HEK293T (cell line): ENCODE measurements at regions not wholly inside any gene's neighbourhood (a gene's known extent, or its start where the extent isn't known, plus 50 kb on each side); places are given as distances from the start of the nearest gene placed in this dataset.

ENCODE experiments used
- ARNT ChIP-seq: fragments of 450-650 bp; IDR thresholded peaks from 2 replicates; pipeline ENCODE4 v1.6.1; 2017; ENCODE audit warnings: mild to moderate bottlenecking
- BHLHE40 ChIP-seq: fragments of 450-650 bp; IDR thresholded peaks from 2 replicates; pipeline ENCODE4 v1.6.1; 2016; ENCODE audit warnings: mild to moderate bottlenecking, moderate library complexity, borderline replicate concordance
- CTBP1 ChIP-seq: fragments of 450-650 bp; IDR thresholded peaks from 2 replicates; pipeline ENCODE4 v1.6.1; 2016; ENCODE audit warnings: borderline replicate concordance
- ELF4 ChIP-seq: fragments of 450-650 bp; IDR thresholded peaks from 2 replicates; pipeline ENCODE4 v1.6.1; 2017; ENCODE audit warnings: antibody characterized with exemption
- FOXA1 ChIP-seq: fragments of 450-650 bp; IDR thresholded peaks from 2 replicates; pipeline ENCODE4 v1.6.1; 2016; ENCODE audit warnings: mild to moderate bottlenecking
- FOXK2 ChIP-seq: fragments of 450-650 bp; IDR thresholded peaks from 2 replicates; pipeline ENCODE4 v1.6.1; 2016; ENCODE audit warnings: mild to moderate bottlenecking
- FOXM1 ChIP-seq: fragments of 450-650 bp; IDR thresholded peaks from 2 replicates; pipeline ENCODE4 v1.6.1; 2017; ENCODE audit warnings: mild to moderate bottlenecking, borderline replicate concordance
- L3MBTL2 ChIP-seq: fragments of 450-650 bp; conservative IDR thresholded peaks from 2 replicates; pipeline ENCODE4 v1.6.1; 2016; ENCODE audit warnings: mild to moderate bottlenecking
- SP1 ChIP-seq: fragments of 450-650 bp; IDR thresholded peaks from 2 replicates; pipeline ENCODE4 v1.6.1; 2017
- SUZ12 ChIP-seq: fragments of 450-650 bp; IDR thresholded peaks from 2 replicates; pipeline ENCODE4 v1.6.1; 2016; ENCODE audit warnings: mild to moderate bottlenecking
- TARDBP ChIP-seq: fragments of 450-650 bp; IDR thresholded peaks from 2 replicates; pipeline ENCODE4 v1.6.1; 2016
- ZNF384 ChIP-seq: fragments of 450-650 bp; IDR thresholded peaks from 2 replicates; pipeline ENCODE4 v1.6.1; 2016
- TF ChIP-seq, protein P1 (sequence below): fragments of 450-650 bp; IDR thresholded peaks from 2 replicates; pipeline ENCODE4 v1.6.1; 2016

DNA sequence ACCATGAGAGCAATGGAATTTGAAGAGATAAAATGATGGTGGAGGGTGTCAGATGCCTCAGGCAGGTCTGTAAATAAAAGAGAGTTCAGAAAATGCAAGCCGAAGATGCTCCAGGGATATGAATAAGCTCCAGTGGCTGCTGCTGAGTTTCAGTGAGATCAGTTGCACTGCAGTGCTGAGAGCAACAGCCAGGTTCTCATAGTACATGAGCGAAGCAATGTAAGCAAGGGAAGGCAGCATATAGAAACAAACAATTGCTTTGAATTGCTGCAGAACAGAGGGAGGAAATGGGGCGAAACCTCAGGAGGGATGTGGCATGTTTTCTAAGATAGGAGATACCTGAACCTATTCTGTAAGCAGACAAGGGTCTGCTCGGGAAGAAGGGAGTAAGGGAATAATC, 369.5 kb downstream of the AASDHPPT start:
- TF ChIP-seq L3MBTL2, result no peak
- TF ChIP-seq ZNF384, result no peak
- TF ChIP-seq SUZ12, result no peak
- TF ChIP-seq ARNT, result no peak
- no peak for TF ChIP-seq BHLHE40
- TF ChIP-seq FOXM1, result no peak
- no peak for TF ChIP-seq ELF4
- no peak for TF ChIP-seq TARDBP
- TF ChIP-seq SP1, result no peak
- TF ChIP-seq FOXK2, result no peak
- TF ChIP-seq FOXA1, result no peak
- no peak for TF ChIP-seq CTBP1
- TF ChIP-seq, protein P1, sequence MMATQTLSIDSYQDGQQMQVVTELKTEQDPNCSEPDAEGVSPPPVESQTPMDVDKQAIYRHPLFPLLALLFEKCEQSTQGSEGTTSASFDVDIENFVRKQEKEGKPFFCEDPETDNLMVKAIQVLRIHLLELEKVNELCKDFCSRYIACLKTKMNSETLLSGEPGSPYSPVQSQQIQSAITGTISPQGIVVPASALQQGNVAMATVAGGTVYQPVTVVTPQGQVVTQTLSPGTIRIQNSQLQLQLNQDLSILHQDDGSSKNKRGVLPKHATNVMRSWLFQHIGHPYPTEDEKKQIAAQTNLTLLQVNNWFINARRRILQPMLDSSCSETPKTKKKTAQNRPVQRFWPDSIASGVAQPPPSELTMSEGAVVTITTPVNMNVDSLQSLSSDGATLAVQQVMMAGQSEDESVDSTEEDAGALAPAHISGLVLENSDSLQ, result no peak
